Osteoblast (primary cell): ENCODE measurements at regions not wholly inside any gene's neighbourhood (a gene's known extent, or its start where the extent isn't known, plus 50 kb on each side); places are given as distances from the start of the nearest gene placed in this dataset.

Experiments used
- DNase-seq: peaks from one replicate; pipeline ENCODE4 v3.0.0; 2011; ENCODE audit warnings: low spot score, mixed read lengths; ENCODE audit not compliant: insufficient read length; ENCODE audit errors: missing footprints
- H2AFZ ChIP-seq: 2 replicates; pipeline ENCODE4 v1.6.0; 2011; ENCODE audit warnings: mild to moderate bottlenecking, low read length
- H3K27ac ChIP-seq: 2 replicates; pipeline ENCODE4 v1.5.1; 2011; ENCODE audit warnings: mild to moderate bottlenecking, low read depth, low read length, moderate library complexity
- H3K27me3 ChIP-seq: 2 replicates; pipeline ENCODE4 v1.6.0; 2012; ENCODE audit warnings: mild to moderate bottlenecking, control low read depth, inconsistent platforms, low read length, moderate library complexity; ENCODE audit not compliant: insufficient read depth
- H3K36me3 ChIP-seq: 2 replicates; pipeline ENCODE4 v1.5.1; 2011; ENCODE audit warnings: mild to moderate bottlenecking, low read length, control low read depth, moderate library complexity; ENCODE audit not compliant: insufficient read depth
- H3K4me1 ChIP-seq: 2 replicates; pipeline ENCODE4 v1.5.1; 2011; ENCODE audit warnings: mild to moderate bottlenecking, low read length, control low read depth, moderate library complexity; ENCODE audit not compliant: insufficient read depth
- H3K4me2 ChIP-seq: 2 replicates; pipeline ENCODE4 v1.6.0; 2011; ENCODE audit warnings: mild to moderate bottlenecking, low read length; ENCODE audit not compliant: insufficient read depth
- H3K4me3 ChIP-seq: fragments of 200-600 bp; sonication (generic); 3 replicates; pipeline ENCODE4 v1.5.1; 2012; ENCODE audit warnings: mild to moderate bottlenecking, low read length, inconsistent platforms; ENCODE audit not compliant: insufficient read depth
- H3K79me2 ChIP-seq: 2 replicates; pipeline ENCODE4 v1.6.0; 2012; ENCODE audit warnings: mild to moderate bottlenecking, low read length, control low read depth, inconsistent platforms; ENCODE audit not compliant: insufficient read depth
- H3K9me3 ChIP-seq: 2 replicates; pipeline ENCODE4 v1.5.1; 2011; ENCODE audit warnings: low read depth, low read length, control low read depth
- H4K20me1 ChIP-seq: 2 replicates; pipeline ENCODE4 v1.6.0; 2012; ENCODE audit warnings: mild to moderate bottlenecking, low read length, control low read depth; ENCODE audit not compliant: insufficient read depth
- CTCF ChIP-seq: IDR thresholded peaks from 2 replicates; pipeline ENCODE4 v1.5.1; 2011; ENCODE audit warnings: mild to moderate bottlenecking, low read depth, low read length, moderate library complexity; ENCODE audit errors: extremely low read depth

- H2AFZ ChIP-seq: no peak overlapping the region
- no peaks in the 10 kb centered on the region for H3K9me3 ChIP-seq
- H3K4me2 ChIP-seq: no peak overlapping the region
- H3K4me1 ChIP-seq: no peaks in the 10 kb centered on the region
- DNase-seq: no peak
- no peaks in the 10 kb centered on the region for H3K79me2 ChIP-seq
- no peak overlapping the region for H3K27ac ChIP-seq
- H3K4me3 ChIP-seq: no peak overlapping the region
- no peaks in the 10 kb centered on the region for H4K20me1 ChIP-seq
- no peaks in the 10 kb centered on the region for H3K27me3 ChIP-seq
- no peaks in the 10 kb centered on the region for H3K36me3 ChIP-seq
- TF ChIP-seq CTCF: no peak
These were observed 123.8 kb upstream of the TEX13D start for GRCh38 chrX:124208660-124209059.

GRCh38 chrX:124209792-124210576 is 122.5 kb upstream of the TEX13D start:
- Histone ChIP-seq H3K4me2 (no peak overlapping the region), H3K27me3 (no peaks in the 10 kb centered on the region), H3K36me3 (no peaks in the 10 kb centered on the region), H3K79me2 (no peaks in the 10 kb centered on the region), H4K20me1 (no peaks in the 10 kb centered on the region), H3K4me1 (no peaks in the 10 kb centered on the region), H3K4me3 (no peak overlapping the region), H3K27ac (no peak overlapping the region), H3K9me3 (no peaks in the 10 kb centered on the region), H2AFZ (no peak overlapping the region)
- DNase-seq: no peak
- TF ChIP-seq CTCF: no peak

- H3K27me3 ChIP-seq: no peaks in the 10 kb centered on the region
- H3K9me3 ChIP-seq: no peaks in the 10 kb centered on the region
- H3K4me2 ChIP-seq: no peak overlapping the region
- no peaks in the 10 kb centered on the region for H3K4me1 ChIP-seq
- H3K36me3 ChIP-seq: no peaks in the 10 kb centered on the region
- DNase-seq: no peak
- H3K4me3 ChIP-seq: no peak overlapping the region
- no peaks in the 10 kb centered on the region for H3K79me2 ChIP-seq
- peak; percentile 56 for TF ChIP-seq CTCF
- no peaks in the 10 kb centered on the region for H4K20me1 ChIP-seq
- H2AFZ ChIP-seq: no peak overlapping the region
- no peak overlapping the region for H3K27ac ChIP-seq
These were observed 121.0 kb upstream of the TEX13D start for GRCh38 chrX:124211312-124211942.

GRCh38 chrX:124212622-124213021 is 119.8 kb upstream of the TEX13D start:
- TF ChIP-seq CTCF: no peak

More at GRCh38 chrX:124212622-124213021, 119.8 kb upstream of the TEX13D start:
- Histone ChIP-seq H3K4me2 (no peak overlapping the region), H3K27me3 (no peaks in the 10 kb centered on the region), H2AFZ (no peak overlapping the region), H4K20me1 (no peaks in the 10 kb centered on the region), H3K27ac (no peak overlapping the region), H3K4me1 (no peaks in the 10 kb centered on the region), H3K9me3 (no peaks in the 10 kb centered on the region), H3K79me2 (no peaks in the 10 kb centered on the region), H3K36me3 (no peaks in the 10 kb centered on the region), H3K4me3 (no peak overlapping the region)
- no peak for DNase-seq
